Esophagus squamous epithelium (tissue), 4 donors: ENCODE measurements at regions not wholly inside any gene's neighbourhood (a gene's known extent, or its start where the extent isn't known, plus 50 kb on each side); places are given as distances from the start of the nearest gene placed in this dataset.

Source experiments
- CTCF ChIP-seq, 6 experiments: fragments of 450-650 bp in 4 of 6; fragments of 200-600 bp in 2 of 6; sonication (generic) in 2 of 6; IDR thresholded peaks; one replicate each; pipeline ENCODE4 v1.5.1; 2016 to 2019; ENCODE audit warnings: antibody characterized with exemption in 6 of 6, mild to moderate bottlenecking in 4 of 6, moderate library complexity in 4 of 6
- POLR2A ChIP-seq, 4 donors: fragments of 450-650 bp; IDR thresholded peaks; one replicate each; pipeline ENCODE4 v1.6.1; 2017; ENCODE audit warnings: antibody characterized with exemption in 4 of 4, mild to moderate bottlenecking in 4 of 4, moderate library complexity in 3 of 4

GRCh38 chr7:91533996-91534395, 269.8 kb downstream of the FZD1 start:
- TF ChIP-seq CTCF (IDR thresholded peaks at IDR 0.05) (no peak), POLR2A (IDR thresholded peaks at IDR 0.05) (no peak)
